Skeletal muscle satellite cell (primary cell): ENCODE measurements at regions not wholly inside any gene's neighbourhood (a gene's known extent, or its start where the extent isn't known, plus 50 kb on each side); places are given as distances from the start of the nearest gene placed in this dataset.

ENCODE experiments used
- H3K27me3 ChIP-seq: 2 replicates; pipeline ENCODE4 v1.7.0; 2013; ENCODE audit warnings: low read length; ENCODE audit not compliant: control insufficient read depth, insufficient read depth
- H3K36me3 ChIP-seq: 2 replicates; pipeline ENCODE4 v1.7.0; 2013; ENCODE audit warnings: mild to moderate bottlenecking, control low read depth, low read length; ENCODE audit not compliant: insufficient read depth
- H3K4me1 ChIP-seq: 2 replicates; pipeline ENCODE4 v1.7.0; 2013; ENCODE audit warnings: low read length; ENCODE audit not compliant: control insufficient read depth, insufficient read depth
- H3K4me2 ChIP-seq: 2 replicates; pipeline ENCODE4 v1.7.0; 2013; ENCODE audit warnings: mild to moderate bottlenecking, low read length
- H3K4me3 ChIP-seq: 2 replicates; pipeline ENCODE4 v1.7.0; 2013; ENCODE audit warnings: low read length
- H3K9ac ChIP-seq: 2 replicates; pipeline ENCODE4 v1.7.0; 2013; ENCODE audit warnings: mild to moderate bottlenecking, low read depth, low read length, moderate library complexity
- H3K9me3 ChIP-seq: replicated peaks from 2 replicates; pipeline ENCODE4 v1.7.0; 2013; ENCODE audit warnings: mild to moderate bottlenecking, control low read depth, low read length

GRCh38 chr1:10939654-10940450 is 72.6 kb upstream of the TARDBP start:
- Histone ChIP-seq H3K9ac (no peak overlapping the region), H3K4me2 (no peak overlapping the region)

DNA sequence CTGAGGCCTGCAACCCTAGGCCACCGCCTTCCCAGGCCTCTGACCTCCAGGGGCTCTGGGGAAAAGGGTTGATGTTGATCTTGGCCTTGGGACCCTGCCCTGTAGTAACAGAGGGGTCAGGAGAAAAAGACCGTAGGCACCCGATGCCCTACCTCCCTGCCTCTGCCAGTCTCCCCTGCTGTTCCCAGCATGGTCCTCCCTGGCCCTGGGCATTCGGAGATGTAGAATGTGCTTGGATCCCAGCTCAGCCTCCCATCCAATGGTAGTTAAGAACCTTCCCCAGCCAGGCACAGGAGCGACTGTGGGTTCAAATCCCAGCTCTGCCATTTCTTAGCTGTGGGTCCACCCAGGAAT is 72.0 kb upstream of the TARDBP start:
- H3K36me3 ChIP-seq = no peaks in the 10 kb centered on the region
- H3K27me3 ChIP-seq = peaks cover 35% of the 10 kb centered on the region
- no peaks in the 10 kb centered on the region for H3K9me3 ChIP-seq
- peaks cover 6% of the 10 kb centered on the region for H3K4me1 ChIP-seq
- no peak overlapping the region for H3K9ac ChIP-seq
- no peak overlapping the region for H3K4me2 ChIP-seq
- H3K4me3 ChIP-seq = no peak overlapping the region

More at GRCh38 chr1:10939654-10940450, 72.6 kb upstream of the TARDBP start:
- Histone ChIP-seq H3K4me1 (peaks cover 6% of the 10 kb centered on the region), H3K27me3 (peaks cover 33% of the 10 kb centered on the region), H3K36me3 (no peaks in the 10 kb centered on the region), H3K9me3 (no peaks in the 10 kb centered on the region), H3K4me3 (no peak overlapping the region)

GRCh38 chr1:10940838-10941237 is 71.6 kb upstream of the TARDBP start:
- peaks cover 36% of the 10 kb centered on the region for H3K27me3 ChIP-seq
- no peak overlapping the region for H3K4me2 ChIP-seq
- H3K9ac ChIP-seq = no peak overlapping the region
- H3K4me1 ChIP-seq = peaks cover 6% of the 10 kb centered on the region
- no peaks in the 10 kb centered on the region for H3K36me3 ChIP-seq
- H3K9me3 ChIP-seq = no peaks in the 10 kb centered on the region
- no peak overlapping the region for H3K4me3 ChIP-seq

DNA sequence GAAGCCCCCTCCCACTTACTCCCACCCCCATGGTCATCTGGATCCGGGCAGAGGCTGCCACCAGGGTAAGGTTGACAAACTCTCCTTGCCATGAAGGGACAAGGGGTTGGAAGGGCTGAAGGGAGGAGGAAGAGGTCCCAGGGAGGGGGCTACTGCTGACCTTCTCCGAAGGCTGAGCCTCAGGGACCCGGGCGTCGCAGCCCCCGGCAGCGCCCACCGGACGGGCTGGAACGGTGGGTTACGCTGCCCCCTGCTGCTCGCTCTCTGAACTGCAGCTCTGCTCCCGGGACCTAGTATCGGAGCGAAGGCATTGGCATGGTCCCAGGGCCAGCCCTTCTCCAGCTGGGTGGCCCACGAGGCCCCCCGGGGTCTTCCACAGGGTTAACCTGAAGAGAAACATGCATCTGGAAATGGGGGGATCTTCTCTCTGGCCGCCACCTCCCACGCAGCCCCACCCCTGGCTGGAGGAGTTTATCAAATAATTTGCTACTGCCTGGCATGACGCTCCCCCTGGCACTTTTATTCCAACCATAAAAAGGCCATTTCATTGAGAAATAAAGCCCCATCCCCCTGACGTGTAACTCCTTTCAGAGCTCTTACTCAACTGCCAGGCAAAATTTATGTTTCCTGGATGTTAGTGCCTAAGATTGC is 70.4 kb upstream of the TARDBP start:
- H3K9ac ChIP-seq = no peak overlapping the region
- H3K36me3 ChIP-seq = no peaks in the 10 kb centered on the region
- no peaks in the 10 kb centered on the region for H3K9me3 ChIP-seq
- H3K4me3 ChIP-seq = peak overlapping the region; percentile 35
- H3K27me3 ChIP-seq = peaks cover 39% of the 10 kb centered on the region
- H3K4me2 ChIP-seq = peak overlapping the region; percentile 68
- peaks cover 6% of the 10 kb centered on the region for H3K4me1 ChIP-seq

DNA sequence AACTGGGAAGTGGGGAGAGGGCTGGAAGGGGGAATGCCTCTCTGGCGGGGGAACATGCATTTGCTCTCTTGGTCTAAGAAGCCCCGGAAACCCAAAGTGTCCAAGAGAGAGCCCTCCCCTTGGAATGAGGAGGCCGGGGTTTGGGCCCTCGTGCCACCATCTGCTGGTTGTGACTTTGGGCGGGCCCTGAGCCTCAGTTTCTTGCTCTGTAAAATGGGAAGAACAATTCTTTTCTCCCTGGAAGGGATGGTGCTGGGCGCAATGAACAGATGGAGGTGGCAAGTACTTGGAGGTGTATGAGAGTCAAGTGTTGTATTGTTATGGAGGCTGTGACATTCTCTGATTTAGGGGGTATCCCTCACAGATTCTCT is 69.9 kb upstream of the TARDBP start:
- Histone ChIP-seq H3K36me3 (no peaks in the 10 kb centered on the region), H3K4me1 (peaks cover 6% of the 10 kb centered on the region), H3K4me2 (no peak overlapping the region), H3K27me3 (peaks cover 44% of the 10 kb centered on the region), H3K9me3 (no peaks in the 10 kb centered on the region), H3K9ac (no peak overlapping the region), H3K4me3 (no peak overlapping the region)

DNA sequence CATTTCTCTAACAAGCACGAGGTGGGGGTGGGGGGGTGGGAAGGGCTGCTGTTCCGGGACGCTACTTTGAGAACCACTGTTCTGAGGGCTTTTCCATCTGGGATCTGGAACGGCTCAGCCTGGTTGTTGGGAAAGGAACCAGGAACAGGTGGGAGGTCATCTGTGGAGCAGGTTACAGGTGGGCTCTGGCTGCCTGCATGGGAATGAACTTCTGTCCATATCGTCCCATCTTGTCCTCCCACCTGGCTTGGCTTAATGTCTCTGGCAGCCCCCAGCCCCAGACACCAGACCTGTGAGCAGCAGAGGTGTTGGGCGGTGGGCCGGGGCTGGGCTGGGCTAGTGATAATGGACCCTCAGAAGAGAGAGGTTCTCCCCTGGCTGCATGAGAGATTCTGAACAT is 69.4 kb upstream of the TARDBP start:
- no peaks in the 10 kb centered on the region for H3K9me3 ChIP-seq
- no peak overlapping the region for H3K4me2 ChIP-seq
- peaks cover 47% of the 10 kb centered on the region for H3K27me3 ChIP-seq

DNA sequence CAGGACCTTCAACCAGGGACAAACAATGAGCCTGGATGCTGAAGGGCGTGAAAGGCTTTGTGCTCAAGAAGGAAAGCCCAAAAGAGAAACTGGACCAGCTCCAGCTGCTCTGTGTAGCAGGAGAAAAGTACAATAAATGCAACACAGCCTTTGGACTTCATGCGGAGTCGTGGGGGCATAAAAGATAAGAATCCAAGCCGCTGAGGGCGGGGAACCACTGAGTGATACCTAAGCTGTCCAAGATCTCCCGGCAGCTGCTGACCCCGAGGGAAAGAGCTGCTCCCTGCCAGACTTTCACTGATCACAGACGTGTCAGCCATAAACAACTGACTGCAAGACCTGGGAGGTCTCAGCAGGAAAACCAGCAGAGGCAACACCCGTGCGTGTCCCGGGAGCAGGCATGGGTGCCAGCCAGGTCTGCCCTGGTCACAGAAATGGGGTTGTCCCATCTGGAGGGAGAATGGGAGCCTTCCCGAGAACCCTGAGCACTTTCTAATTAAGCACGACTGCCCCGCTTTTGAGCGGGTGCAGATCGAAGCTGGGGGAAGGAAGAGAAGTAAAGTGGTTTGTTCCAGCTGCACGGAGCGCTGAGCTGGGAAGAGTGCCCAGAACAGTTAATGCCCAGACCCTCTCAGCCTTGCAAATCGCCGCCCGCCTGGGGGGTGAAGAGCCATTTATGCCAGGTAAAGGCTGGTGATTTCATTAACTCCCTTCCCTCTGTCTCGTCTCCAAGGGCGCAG is 68.3 kb upstream of the TARDBP start:
- peak overlapping the region; percentile 50 for H3K4me3 ChIP-seq
- peaks cover 45% of the 10 kb centered on the region for H3K27me3 ChIP-seq
- peaks cover 6% of the 10 kb centered on the region for H3K4me1 ChIP-seq
- H3K9ac ChIP-seq = no peak overlapping the region
- peak overlapping the region; percentile 78 for H3K4me2 ChIP-seq
- no peaks in the 10 kb centered on the region for H3K9me3 ChIP-seq
- H3K36me3 ChIP-seq = no peaks in the 10 kb centered on the region

More for the DNA sequence above, 69.4 kb upstream of the TARDBP start:
- Histone ChIP-seq H3K4me3 (no peak overlapping the region), H3K4me1 (peaks cover 6% of the 10 kb centered on the region), H3K9ac (no peak overlapping the region), H3K36me3 (no peaks in the 10 kb centered on the region)

GRCh38 chr1:10945991-10946509 is 66.4 kb upstream of the TARDBP start:
- H3K4me3 ChIP-seq = no peak overlapping the region
- peaks cover 41% of the 10 kb centered on the region for H3K27me3 ChIP-seq
- H3K4me2 ChIP-seq = no peak overlapping the region
- no peak overlapping the region for H3K9ac ChIP-seq
- no peaks in the 10 kb centered on the region for H3K9me3 ChIP-seq
- H3K4me1 ChIP-seq = peaks cover 6% of the 10 kb centered on the region
- H3K36me3 ChIP-seq = no peaks in the 10 kb centered on the region

GRCh38 chr1:10947181-10947580 is 65.3 kb upstream of the TARDBP start:
- Histone ChIP-seq H3K4me3 (no peak overlapping the region), H3K4me1 (peaks cover 6% of the 10 kb centered on the region), H3K27me3 (peaks cover 41% of the 10 kb centered on the region), H3K9ac (no peak overlapping the region), H3K36me3 (no peaks in the 10 kb centered on the region), H3K4me2 (no peak overlapping the region), H3K9me3 (no peaks in the 10 kb centered on the region)

GRCh38 chr1:10947691-10948462 is 64.6 kb upstream of the TARDBP start:
- peaks cover 44% of the 10 kb centered on the region for H3K27me3 ChIP-seq
- no peak overlapping the region for H3K4me3 ChIP-seq
- no peaks in the 10 kb centered on the region for H3K9me3 ChIP-seq
- H3K4me2 ChIP-seq = no peak overlapping the region
- peaks cover 6% of the 10 kb centered on the region for H3K4me1 ChIP-seq
- no peak overlapping the region for H3K9ac ChIP-seq
- H3K36me3 ChIP-seq = no peaks in the 10 kb centered on the region

GRCh38 chr1:10948463-10948775 is 64.0 kb upstream of the TARDBP start:
- Histone ChIP-seq H3K4me3 (no peak overlapping the region), H3K36me3 (no peaks in the 10 kb centered on the region), H3K4me2 (no peak overlapping the region), H3K27me3 (peaks cover 43% of the 10 kb centered on the region), H3K4me1 (peaks cover 6% of the 10 kb centered on the region), H3K9ac (no peak overlapping the region), H3K9me3 (no peaks in the 10 kb centered on the region)
